WTC11 (cell line): ENCODE measurements at regions not wholly inside any gene's neighbourhood (a gene's known extent, or its start where the extent isn't known, plus 50 kb on each side); places are given as distances from the start of the nearest gene placed in this dataset.

Experiments used
- CREB1 ChIP-seq: sonication (generic); formaldehyde crosslinking; IDR thresholded peaks from 2 replicates; pipeline ENCODE4 v1.8.0; 2023; ENCODE audit warnings: mild to moderate bottlenecking, missing genetic modification reagents
- CTCF ChIP-seq: fragments of 200-600 bp; IDR thresholded peaks from 2 replicates; pipeline ENCODE4 v1.8.0; 2022; ENCODE audit warnings: antibody characterized with exemption
- E2F1 ChIP-seq: sonication (generic); formaldehyde crosslinking; IDR thresholded peaks from 2 replicates; pipeline ENCODE4 v1.8.0; 2022; ENCODE audit warnings: mild to moderate bottlenecking, missing genetic modification reagents
- JUN ChIP-seq: sonication (generic); formaldehyde crosslinking; IDR thresholded peaks from 2 replicates; pipeline ENCODE4 v1.8.0; 2023; ENCODE audit warnings: mild to moderate bottlenecking, missing genetic modification reagents
- NFYB ChIP-seq: sonication (generic); formaldehyde crosslinking; conservative IDR thresholded peaks from 2 replicates; pipeline ENCODE4 v1.8.0; 2022; ENCODE audit warnings: low read depth, missing genetic modification reagents
- NR2C2 ChIP-seq: sonication (generic); formaldehyde crosslinking; IDR thresholded peaks from 2 replicates; pipeline ENCODE4 v1.8.0; 2022; ENCODE audit warnings: mild to moderate bottlenecking, missing genetic modification reagents
- USF1 ChIP-seq: sonication (generic); formaldehyde crosslinking; IDR thresholded peaks from 2 replicates; pipeline ENCODE4 v1.8.0; 2022; ENCODE audit warnings: mild to moderate bottlenecking, missing genetic modification reagents
- USF2 ChIP-seq: sonication (generic); formaldehyde crosslinking; IDR thresholded peaks from 2 replicates; pipeline ENCODE4 v1.8.1; 2023; ENCODE audit warnings: mild to moderate bottlenecking, missing genetic modification reagents, moderate library complexity

GRCh38 chr3:54028372-54028771 lies 94.0 kb upstream of the CACNA2D3 start:
- TF ChIP-seq NR2C2 (CRISPR knock-in tag) (no peak), CTCF (no peak), JUN (CRISPR knock-in tag) (no peak), USF2 (CRISPR knock-in tag) (no peak), USF1 (CRISPR knock-in tag) (no peak), E2F1 (CRISPR knock-in tag) (no peak), NFYB (CRISPR knock-in tag) (no peak), CREB1 (CRISPR knock-in tag) (no peak)
